Adrenal gland (tissue), 9 donors: ENCODE measurements at regions not wholly inside any gene's neighbourhood (a gene's known extent, or its start where the extent isn't known, plus 50 kb on each side); places are given as distances from the start of the nearest gene placed in this dataset.

Experiments
- DNase-seq, 7 donors: peaks; one replicate each; pipeline ENCODE4 v3.0.0-alpha.2; 2019 to 2020
- H3K27ac ChIP-seq, 5 donors: fragments of 200-600 bp; sonication (generic) in 4 of 5; 1 replicate in 3 of 5; 2 replicates in 2 of 5; pipeline versions ENCODE4 v1.5.1 to v1.8.0; 2016 to 2020; ENCODE audit warnings: mild to moderate bottlenecking in 1 of 5
- H3K27me3 ChIP-seq: fragments of 200-600 bp; 2 replicates; pipeline ENCODE4 v1.8.0; 2021
- H3K36me3 ChIP-seq, 2 donors: fragments of 200-600 bp; replicated peaks in 1 of 2; 1 replicate in 1 of 2; 2 replicates in 1 of 2; pipeline versions ENCODE4 v1.5.1 to v1.8.0; 2018 to 2022
- H3K4me1 ChIP-seq, 2 donors: fragments of 200-600 bp; replicated peaks in 1 of 2; 1 replicate in 1 of 2; 2 replicates in 1 of 2; pipeline versions ENCODE4 v1.5.1 to v1.8.0; 2018 to 2021
- H3K4me3 ChIP-seq, 4 donors: fragments of 200-600 bp; sonication (generic) in 3 of 4; one replicate each; pipeline ENCODE4 v1.5.1; 2016 to 2018
- H3K9me3 ChIP-seq, 3 donors: fragments of 200-600 bp; sonication (generic) in 1 of 3; replicated peaks in 1 of 3; 1 replicate in 2 of 3; 2 replicates in 1 of 3; pipeline versions ENCODE4 v1.5.1 to v1.8.0; 2016 to 2021
- POLR2A ChIP-seq, 2 donors: fragments of 450-650 bp; IDR thresholded peaks; one replicate each; pipeline ENCODE4 v1.6.1; 2017; ENCODE audit warnings: antibody characterized with exemption in 2 of 2, mild to moderate bottlenecking in 2 of 2, moderate library complexity in 1 of 2
- WGBS, 4 donors: extraction: QIAGEN DNeasy Blood & Tissue Kit in 2 of 4; methylation state at CpG; one replicate each; pipeline versions ENCODE4 v1.1.5 to v1.1.7; 2013 to 2017; 5-methylcytosine and 5-hydroxymethylcytosine counted together
- intact Hi-C, 2 donors: fragments of 100-400 bp; cut with DNase I; formaldehyde crosslinking; loops; one replicate each; pipeline versions ENCODE4 v1.14.1 to v1.15.0; 2022 to 2023
- TF ChIP-seq, protein P1 (sequence below), 6 experiments: fragments of 450-650 bp in 4 of 6; fragments of 200-600 bp in 2 of 6; sonication (generic) in 1 of 6; IDR thresholded peaks; 1 replicate in 5 of 6; 2 replicates in 1 of 6; pipeline versions ENCODE4 v1.5.1 to v1.8.0; 2016 to 2021; ENCODE audit warnings: antibody characterized with exemption in 6 of 6, mild to moderate bottlenecking in 2 of 6, moderate library complexity in 1 of 6
- donor health status: healthy with polysubstance abuse.
- donor health status: Bipolar disorder and iron deficiency.
- donor health status: DM: yes; HTN: yes; CAD: no.
- donor health status: DM: no; HTN: no; CAD: no.
- donor health status: DM: no; HTN: no; CAD: no.

DNA sequence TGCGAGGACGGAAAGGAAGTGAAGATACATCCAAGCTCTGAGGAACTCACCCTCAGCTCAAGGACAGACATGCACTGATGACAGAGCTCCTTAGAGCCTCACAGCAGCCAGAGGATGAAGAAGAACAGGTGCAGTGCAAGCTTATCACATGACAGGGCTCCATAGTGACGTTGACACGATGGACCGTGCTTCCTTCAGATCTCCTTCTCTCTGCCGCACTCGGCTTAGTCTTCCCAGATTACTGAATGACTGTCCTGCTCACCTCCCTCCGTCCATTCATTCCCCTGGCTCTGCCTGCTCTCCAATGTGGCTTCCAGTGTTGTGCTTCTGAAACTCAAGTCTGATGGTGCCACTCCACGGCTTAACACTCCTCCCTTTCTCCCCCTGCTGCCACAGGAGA is 161.5 kb upstream of the PFKP start:
- Histone ChIP-seq H3K4me3 (no peak overlapping the region), H3K9me3 (no peaks in the 10 kb centered on the region), H3K36me3 (no peaks in the 10 kb centered on the region), H3K27me3 (no peaks in the 10 kb centered on the region), H3K4me1 (no peaks in the 10 kb centered on the region), H3K27ac (no peak overlapping the region)
- no peak for TF ChIP-seq POLR2A (IDR thresholded peaks at IDR 0.05)
- WGBS, 4 donors, result 75 to 82% (median 80%) methylated on average over 6 to 9 of the region's 9 CpGs
- intact Hi-C loops, result no loop called here
- no peak for DNase-seq

DNA sequence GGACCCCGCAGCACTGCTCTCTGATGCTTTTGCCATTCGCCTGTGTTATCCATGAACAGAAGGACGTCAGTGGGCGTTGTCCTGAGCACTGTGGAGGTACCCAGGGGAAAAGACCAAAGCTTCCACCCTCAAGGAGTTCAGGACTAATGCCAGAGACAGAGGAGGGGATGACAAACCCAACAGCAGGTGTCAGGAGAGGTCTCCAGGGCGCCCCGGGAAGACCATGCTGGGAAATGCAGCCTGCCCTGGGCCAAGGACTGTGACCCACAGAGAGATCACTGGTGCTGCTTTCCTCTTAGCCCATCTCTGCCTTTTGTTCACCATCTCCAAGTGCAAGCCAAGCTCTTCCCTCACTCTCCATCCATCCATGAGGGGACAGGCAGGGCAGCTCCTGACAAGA is 166.8 kb upstream of the PFKP start:
- Histone ChIP-seq H3K36me3 (no peaks in the 10 kb centered on the region), H3K27me3 (no peaks in the 10 kb centered on the region), H3K27ac (no peak overlapping the region), H3K9me3 (no peaks in the 10 kb centered on the region), H3K4me1 (no peaks in the 10 kb centered on the region), H3K4me3 (no peak overlapping the region)
- no peak for DNase-seq
- TF ChIP-seq POLR2A (IDR thresholded peaks at IDR 0.05), result no peak
- TF ChIP-seq, protein P1, sequence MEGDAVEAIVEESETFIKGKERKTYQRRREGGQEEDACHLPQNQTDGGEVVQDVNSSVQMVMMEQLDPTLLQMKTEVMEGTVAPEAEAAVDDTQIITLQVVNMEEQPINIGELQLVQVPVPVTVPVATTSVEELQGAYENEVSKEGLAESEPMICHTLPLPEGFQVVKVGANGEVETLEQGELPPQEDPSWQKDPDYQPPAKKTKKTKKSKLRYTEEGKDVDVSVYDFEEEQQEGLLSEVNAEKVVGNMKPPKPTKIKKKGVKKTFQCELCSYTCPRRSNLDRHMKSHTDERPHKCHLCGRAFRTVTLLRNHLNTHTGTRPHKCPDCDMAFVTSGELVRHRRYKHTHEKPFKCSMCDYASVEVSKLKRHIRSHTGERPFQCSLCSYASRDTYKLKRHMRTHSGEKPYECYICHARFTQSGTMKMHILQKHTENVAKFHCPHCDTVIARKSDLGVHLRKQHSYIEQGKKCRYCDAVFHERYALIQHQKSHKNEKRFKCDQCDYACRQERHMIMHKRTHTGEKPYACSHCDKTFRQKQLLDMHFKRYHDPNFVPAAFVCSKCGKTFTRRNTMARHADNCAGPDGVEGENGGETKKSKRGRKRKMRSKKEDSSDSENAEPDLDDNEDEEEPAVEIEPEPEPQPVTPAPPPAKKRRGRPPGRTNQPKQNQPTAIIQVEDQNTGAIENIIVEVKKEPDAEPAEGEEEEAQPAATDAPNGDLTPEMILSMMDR (IDR thresholded peaks at IDR 0.05), result no peak
- 77 to 85% (median 81%) methylated on average over 2 to 6 of the region's 6 CpGs for WGBS, 4 donors
- intact Hi-C loops, result no loop called here

DNA sequence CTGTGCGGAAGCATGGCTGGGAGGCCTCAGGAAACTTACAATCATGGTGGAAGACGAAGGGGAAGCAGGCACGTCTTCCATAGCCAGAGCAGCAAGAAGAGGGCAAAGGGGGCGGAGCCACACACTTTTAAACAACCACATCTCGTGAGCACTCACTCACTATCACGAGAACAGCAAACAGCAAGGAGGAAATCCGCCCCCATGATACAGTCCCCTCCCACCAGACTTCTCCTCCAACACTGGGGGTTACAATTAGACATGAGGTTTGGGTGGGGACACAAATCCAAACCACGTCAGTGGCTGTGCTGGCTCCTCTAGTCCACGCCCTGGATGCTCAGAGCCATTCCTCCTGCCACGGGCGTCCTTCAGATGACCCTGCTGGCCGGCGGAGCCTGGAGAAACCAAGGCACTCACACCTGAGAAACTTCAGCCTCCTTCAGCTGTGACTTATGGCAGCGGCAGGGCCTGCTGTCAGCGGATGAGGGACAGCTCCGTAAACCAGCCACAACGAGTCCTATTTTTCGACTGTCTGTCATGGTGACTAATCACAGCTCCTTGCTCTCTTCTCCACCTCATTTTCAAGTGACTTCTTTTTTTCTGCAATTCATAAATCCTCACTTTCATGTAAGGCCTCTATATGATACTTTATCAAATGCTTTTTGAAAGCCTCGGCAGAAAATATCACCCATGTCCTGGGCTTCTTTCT is 167.9 kb upstream of the PFKP start:
- intact Hi-C loops, result no loop called here
- Histone ChIP-seq H3K36me3 (no peaks in the 10 kb centered on the region), H3K4me1 (no peaks in the 10 kb centered on the region), H3K27ac (no peak overlapping the region), H3K4me3 (no peak overlapping the region), H3K9me3 (no peaks in the 10 kb centered on the region), H3K27me3 (no peaks in the 10 kb centered on the region)
- 74 to 81% (median 77%) methylated on average over 13 to 19 of the region's 19 CpGs for WGBS, 4 donors
- TF ChIP-seq, protein P1 (IDR thresholded peaks at IDR 0.05), result no peak
- no peak for TF ChIP-seq POLR2A (IDR thresholded peaks at IDR 0.05)
- no peak for DNase-seq

DNA sequence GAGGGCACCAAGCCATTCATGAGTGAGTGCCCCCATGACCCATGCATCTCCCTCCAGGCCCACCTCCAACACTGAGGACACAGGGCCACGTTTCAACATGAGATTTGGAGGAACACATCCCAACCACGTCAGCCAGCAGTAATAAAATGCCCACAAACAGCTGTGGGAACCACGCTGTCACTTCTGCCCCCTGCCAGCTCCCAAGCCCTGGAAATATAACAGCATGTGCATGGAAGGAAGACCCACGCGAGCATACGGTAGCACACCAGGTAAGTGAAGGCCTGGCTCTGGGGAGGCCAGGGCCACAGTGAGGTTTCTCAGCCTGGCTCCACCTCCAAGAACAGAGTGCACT is 168.9 kb upstream of the PFKP start:
- TF ChIP-seq POLR2A (IDR thresholded peaks at IDR 0.05), result no peak
- TF ChIP-seq, protein P1 (IDR thresholded peaks at IDR 0.05), result no peak
- Histone ChIP-seq H3K4me3 (no peak overlapping the region), H3K27me3 (no peaks in the 10 kb centered on the region), H3K36me3 (no peaks in the 10 kb centered on the region), H3K9me3 (no peaks in the 10 kb centered on the region), H3K27ac (no peak overlapping the region), H3K4me1 (no peaks in the 10 kb centered on the region)
- DNase-seq, result no peak
- intact Hi-C loops, result no loop called here
- 79 to 92% (median 86%) methylated on average over 2 to 6 of the region's 6 CpGs for WGBS, 4 donors
